ENCODE measurements at regions not wholly inside any gene's neighbourhood (a gene's known extent, or its start where the extent isn't known, plus 50 kb on each side); places are given as distances from the start of the nearest gene placed in this dataset.
"Not testable (repeated sequence)": the region's sequence is repeated elsewhere in the genome, so short reads cannot be mapped to it uniquely, and the experiment has no call there.

GRCh38 chr9:15113288-15113687, 193.7 kb downstream of the TTC39B start:
- DNase-seq (ENCODE audit: low read depth in 2 of 2), result no peak

DNA sequence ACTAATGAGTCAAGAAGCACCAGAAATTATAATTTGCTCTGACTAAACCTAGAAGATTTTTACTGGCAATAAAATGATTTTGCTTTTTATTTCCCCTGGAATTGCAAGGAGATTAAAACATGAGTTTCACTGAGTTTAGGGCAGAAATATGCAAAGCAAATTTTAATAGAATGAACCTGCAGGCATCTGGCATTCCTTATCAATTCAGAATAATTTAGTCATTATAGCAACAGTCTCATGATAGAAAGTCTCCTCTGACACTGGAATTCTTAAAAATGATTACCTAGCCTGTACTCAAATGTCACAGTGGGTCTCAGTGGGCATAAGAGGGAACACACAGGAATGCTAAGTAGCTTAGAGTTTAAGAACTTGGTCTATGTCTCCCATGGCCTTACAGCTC, 195.9 kb downstream of the TTC39B start:
- no peak for DNase-seq (ENCODE audit: low read depth in 2 of 2)

- peak in 1 of 2 donors; percentile 6 for DNase-seq (ENCODE audit: low read depth in 2 of 2)
These were observed 194.7 kb upstream of the FREM1 start for GRCh38 chr9:15104826-15105420.

DNA sequence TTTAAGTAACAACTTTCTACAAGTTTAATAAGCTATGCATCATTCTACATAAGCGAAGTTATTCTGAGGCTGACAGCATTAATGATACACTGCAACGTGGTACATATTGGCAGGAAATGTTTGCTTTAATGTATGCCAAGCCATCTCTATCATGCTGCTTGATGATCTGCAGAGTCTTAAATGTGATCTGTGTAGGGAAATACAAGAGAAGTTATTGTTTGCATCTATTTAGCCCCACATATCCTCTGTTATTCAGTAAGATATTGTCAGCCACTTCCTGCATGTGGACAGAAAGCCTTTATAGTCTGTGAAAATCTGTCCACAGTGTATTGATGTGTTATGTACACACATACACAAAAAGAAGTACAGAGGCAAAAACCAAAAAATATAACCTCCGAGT, 193.1 kb upstream of the FREM1 start:
- no peak for DNase-seq (ENCODE audit: low read depth in 2 of 2)

DNA sequence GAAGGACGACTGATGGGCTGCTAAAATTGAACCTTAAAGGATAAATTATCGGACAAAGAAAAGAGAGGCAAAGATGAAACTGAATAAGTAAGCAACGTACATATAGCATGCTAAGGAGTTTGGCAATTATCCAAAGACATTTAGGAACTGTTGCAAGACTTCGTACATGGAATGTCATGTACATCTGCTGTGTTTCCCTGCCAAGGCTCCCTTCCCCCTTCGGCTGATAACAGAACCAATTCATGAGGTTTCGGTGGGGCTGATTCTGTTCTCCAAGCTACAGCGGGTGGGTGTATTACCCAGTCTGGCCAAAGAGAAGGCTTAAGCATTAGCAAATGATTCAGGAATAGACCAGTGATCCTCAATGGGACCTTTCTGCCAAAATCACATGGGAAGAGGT, 190.9 kb upstream of the FREM1 start:
- DNase-seq (ENCODE audit: low read depth in 2 of 2), result no peak

DNA sequence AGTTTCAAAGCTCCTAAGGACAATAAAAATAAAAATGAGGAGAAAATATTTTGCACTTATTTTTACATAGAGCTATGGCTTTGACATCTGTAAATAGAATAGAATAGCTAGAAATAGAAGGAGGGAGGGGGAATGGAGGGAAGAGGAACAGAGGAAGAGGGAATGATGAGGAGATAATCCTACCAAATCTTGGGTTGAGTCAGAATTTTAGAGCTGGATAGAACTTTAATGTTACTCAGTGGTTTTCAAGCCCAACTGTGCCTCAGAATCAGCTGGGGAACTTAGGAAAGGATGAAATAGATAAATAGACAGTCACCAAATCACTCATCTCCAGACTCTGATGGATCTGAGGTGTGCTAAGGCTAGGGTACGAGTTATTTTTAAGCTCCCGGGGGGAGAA, 190.3 kb upstream of the FREM1 start:
- no peak for DNase-seq (ENCODE audit: low read depth in 2 of 2)

GRCh38 chr9:15096972-15097371, 186.7 kb upstream of the FREM1 start:
- DNase-seq (ENCODE audit: low read depth in 2 of 2), result no peak

GRCh38 chr9:15086778-15087324, 176.6 kb upstream of the FREM1 start:
- DNase-seq (ENCODE audit: low read depth in 2 of 2), result no peak

DNA sequence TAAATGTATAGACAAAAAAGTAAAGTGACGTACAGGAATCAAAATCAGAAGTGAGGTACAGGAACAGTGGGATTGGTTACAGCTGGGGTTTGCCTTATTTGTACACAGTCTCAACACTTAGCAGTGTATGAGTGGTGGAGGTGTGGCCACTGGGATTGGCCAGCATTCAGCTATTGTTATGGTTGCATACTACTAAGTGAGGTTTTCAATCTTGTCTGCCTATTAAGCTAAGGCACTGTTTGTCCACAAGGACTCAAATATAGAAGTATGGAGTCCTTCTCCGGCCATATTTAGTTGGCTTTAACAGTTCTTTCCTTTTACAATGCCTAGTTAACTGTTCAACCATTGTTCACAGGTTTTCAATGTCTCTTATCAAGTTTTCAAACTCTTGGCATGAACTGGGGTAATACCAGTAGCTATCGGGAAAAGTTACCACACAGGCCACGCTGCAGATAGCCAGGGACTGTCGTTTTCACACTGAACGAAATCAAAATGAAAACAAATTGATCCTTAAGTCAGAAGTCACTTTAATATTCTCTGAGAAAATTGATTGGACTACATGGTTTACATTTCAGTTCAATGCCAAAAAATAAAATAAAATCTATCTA, 176.0 kb upstream of the FREM1 start:
- no peak for DNase-seq (ENCODE audit: low read depth in 2 of 2)

DNA sequence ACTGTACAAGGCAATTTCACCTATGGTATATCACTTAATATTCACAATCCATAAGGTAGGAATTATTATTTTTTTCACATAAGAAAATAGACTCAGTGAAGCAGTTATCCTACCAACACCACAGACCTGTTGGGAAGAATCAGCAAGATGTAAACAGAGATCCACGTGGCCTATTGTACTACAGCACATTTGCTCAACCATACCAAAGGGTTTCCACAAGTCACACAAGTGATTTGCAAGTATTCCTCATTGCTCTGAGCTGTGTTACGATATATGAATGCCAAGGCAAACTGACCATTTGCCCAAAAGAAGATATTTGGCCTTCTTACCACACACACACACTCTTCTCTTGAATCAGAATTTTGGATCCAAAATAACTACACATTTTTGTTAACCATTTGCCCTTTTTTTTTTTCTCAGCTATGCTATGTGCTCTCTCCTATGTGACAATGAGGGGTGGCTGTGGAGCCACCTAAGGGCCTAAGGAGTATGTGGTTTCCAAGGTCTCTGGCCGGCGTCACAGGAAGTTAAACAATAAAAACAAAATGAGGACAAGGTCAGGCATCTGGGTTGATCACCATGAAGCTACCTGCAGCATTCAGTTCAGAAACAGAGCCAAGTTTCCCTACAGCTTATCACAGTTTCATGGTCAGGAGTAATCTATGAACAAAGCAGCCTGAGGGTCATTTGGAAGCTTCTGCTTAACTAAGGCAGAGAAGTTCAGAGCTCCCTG, 171.0 kb upstream of the FREM1 start:
- no peak for DNase-seq (ENCODE audit: low read depth in 2 of 2)

GRCh38 chr9:15080401-15080800, 170.2 kb upstream of the FREM1 start:
- no peak for DNase-seq (ENCODE audit: low read depth in 2 of 2)

GRCh38 chr9:15079989-15080388, 169.8 kb upstream of the FREM1 start:
- no peak for DNase-seq (ENCODE audit: low read depth in 2 of 2)

DNA sequence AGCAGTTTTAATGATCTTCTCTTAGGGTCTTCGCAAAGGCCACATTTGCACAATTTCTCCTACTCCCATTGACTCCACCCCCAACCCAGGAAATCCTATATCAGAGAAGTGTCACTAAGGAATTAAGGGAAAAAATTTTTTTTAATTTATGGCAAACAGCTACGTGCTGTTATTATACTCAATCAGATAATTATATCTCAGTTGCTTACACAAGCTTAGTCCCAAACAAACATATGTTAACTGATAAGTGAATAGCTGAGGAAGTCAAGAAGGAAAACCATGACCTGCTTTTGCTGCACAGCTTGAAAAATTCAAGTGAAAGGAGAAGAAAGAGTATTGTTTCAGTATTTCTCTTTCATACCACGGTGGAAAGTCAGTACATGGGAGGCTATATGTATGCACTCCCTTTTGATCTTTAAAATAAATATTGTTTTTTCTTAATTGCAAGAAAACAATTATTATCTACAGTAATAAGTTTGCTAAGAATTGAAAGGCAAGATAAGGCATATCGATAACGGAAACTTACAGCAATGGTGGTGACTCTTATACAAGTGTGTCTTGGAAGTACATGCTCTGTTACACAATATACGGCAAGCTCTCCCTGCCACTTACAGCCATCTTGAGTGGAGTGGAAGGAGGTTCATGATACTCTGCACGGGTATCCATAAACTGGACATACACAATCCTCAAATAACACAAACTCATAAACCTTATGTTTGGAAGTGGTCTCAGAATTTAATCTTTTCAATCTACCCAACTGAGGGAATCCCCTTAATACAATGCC, 167.9 kb upstream of the FREM1 start:
- DNase-seq (ENCODE audit: low read depth in 2 of 2), result no peak

DNA sequence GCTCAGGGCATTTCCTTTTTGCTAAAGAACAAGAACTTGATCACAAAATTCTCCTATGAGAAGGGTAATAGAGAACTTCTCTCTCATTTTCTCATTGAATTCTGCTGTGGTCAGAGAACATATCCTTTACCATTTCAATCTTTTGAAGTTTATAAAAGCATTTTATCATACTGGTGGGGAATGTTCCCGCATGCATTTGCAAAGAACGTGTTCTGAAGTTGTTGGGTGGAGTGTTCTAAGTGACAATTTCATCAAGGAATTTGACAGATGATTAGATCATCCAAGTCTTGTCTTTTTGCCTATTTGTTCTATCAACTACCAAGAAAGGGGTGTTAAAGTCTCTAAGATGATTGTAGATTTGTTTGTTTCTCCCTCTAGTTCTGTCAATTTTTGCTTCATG, 163.4 kb upstream of the FREM1 start:
- no peak for DNase-seq (ENCODE audit: low read depth in 2 of 2)

DNA sequence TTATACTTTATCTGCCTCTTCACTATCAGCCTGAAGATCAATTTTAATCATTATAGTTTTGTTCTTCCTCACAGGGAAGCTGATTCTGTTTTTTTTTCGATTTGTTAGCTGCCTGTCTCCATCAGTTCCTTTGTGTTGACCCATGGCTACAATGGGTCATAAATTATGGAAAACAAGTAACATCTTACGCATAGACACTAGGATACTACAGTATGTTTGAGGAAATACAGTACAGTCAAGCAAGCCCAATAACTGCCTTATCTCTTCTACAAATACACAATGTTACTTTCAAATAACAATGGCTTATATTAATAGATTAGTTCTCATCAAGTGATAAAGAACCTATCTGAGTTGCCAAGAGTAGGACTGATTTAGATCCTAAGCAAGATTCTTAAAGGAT, 160.5 kb upstream of the FREM1 start:
- no peak for DNase-seq (ENCODE audit: low read depth in 2 of 2)

- DNase-seq (ENCODE audit: low read depth in 2 of 2), result no peak
These were observed 158.9 kb upstream of the FREM1 start for GRCh38 chr9:15069106-15069505.

- DNase-seq (ENCODE audit: low read depth in 2 of 2), result no peak
These were observed 158.0 kb upstream of the FREM1 start for GRCh38 chr9:15068261-15068660.

DNA sequence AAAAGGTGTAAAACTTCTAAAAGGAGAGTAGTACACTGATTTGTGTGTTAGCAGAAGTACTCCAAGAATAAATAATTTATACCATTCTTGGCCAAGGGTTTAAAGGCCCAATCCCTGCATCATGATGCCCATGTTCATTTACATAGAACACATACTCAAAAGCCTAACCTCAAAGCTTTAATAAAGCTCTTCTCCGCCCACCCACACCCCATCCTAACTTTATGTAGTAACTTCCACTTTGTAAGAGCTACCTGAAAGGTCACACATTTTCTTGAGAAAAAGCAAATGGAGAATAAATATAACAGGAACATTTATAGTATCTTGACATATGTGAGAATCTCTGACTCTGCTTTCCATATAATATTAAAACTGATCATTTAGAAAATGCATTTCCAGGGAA, 148.8 kb upstream of the FREM1 start:
- DNase-seq (ENCODE audit: low read depth in 2 of 2), result no peak

GRCh38 chr9:15058236-15058635, 148.0 kb upstream of the FREM1 start:
- no peak for DNase-seq (ENCODE audit: low read depth in 2 of 2)

GRCh38 chr9:15055284-15055683, 145.1 kb upstream of the FREM1 start:
- DNase-seq (ENCODE audit: low read depth in 2 of 2), result not testable (repeated sequence)

DNA sequence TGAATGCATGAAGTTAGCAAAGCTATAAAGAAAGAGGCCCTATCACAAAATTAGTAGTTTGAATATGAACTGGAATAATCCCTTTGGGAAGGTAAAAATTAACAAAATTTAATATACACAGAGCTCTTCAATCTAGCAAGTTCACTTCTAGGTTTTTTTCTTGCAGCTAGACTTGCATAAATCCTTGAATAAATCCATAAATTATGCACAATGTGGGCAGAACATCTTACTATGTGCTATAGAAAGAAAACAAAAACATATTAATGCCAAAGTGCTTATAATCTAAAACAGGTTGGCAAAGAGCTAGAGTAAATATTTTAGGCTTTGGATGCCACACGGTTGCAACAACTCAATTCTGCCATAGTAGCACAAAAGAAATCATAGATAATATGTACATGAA, 138.5 kb upstream of the FREM1 start:
- DNase-seq (ENCODE audit: low read depth in 2 of 2), result no peak

DNA sequence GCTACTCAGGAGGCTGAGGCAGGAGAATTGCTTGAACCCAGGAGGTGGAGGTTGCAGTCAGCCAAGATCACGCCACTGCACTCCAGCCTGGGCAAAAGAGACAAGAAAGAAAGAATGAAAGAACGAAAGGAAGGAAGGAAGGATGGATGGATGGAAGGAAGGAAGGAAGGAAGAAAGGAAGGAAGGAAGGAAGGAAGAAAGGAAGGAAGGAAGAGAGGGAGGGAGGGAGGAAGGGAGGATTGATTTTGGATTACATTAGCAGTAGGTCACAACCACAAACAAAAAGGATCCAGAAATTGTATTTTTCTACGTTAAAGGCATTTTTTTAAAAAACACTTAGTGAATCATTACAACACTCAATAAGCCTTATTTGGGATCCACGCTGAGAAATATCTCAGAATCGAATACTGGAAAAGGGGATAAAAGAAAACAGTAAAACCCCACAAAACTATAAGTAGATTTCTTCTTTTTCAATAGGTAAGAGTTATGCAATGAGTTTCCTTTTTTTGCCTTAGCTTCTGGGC, 136.9 kb upstream of the FREM1 start:
- DNase-seq (ENCODE audit: low read depth in 2 of 2), result no peak

All from stimulated activated CD4-positive, alpha-beta T cell treated with anti-CD3 and anti-CD28 coated beads, Interleukin-1b, Interleukin-23, amount 100 ng/mL, for 1 hour (primary cell).